GM23248 (cell line): ENCODE measurements at regions not wholly inside any gene's neighbourhood (a gene's known extent, or its start where the extent isn't known, plus 50 kb on each side); places are given as distances from the start of the nearest gene placed in this dataset.

Experiments used
- DNase-seq: peaks from one replicate; pipeline ENCODE4 v3.0.0-alpha.2; 2015
- H2AFZ ChIP-seq: fragments of 200-600 bp; sonication (generic); 2 replicates; pipeline ENCODE4 v1.6.1; 2016; ENCODE audit warnings: antibody characterized with exemption
- H3F3A ChIP-seq: fragments of 200-600 bp; sonication (generic); 2 replicates; pipeline ENCODE4 v1.6.1; 2016; ENCODE audit warnings: mild to moderate bottlenecking, antibody characterized with exemption, mixed run types; ENCODE audit not compliant: insufficient read depth
- H3K27ac ChIP-seq: fragments of 200-600 bp; sonication (generic); 2 replicates; pipeline ENCODE4 v1.5.1; 2016; ENCODE audit warnings: mild to moderate bottlenecking
- H3K27me3 ChIP-seq: fragments of 200-600 bp; sonication (generic); replicated peaks from 2 replicates; pipeline ENCODE4 v1.6.1; 2016; ENCODE audit warnings: mild to moderate bottlenecking; ENCODE audit not compliant: insufficient read depth
- H3K36me3 ChIP-seq: fragments of 200-600 bp; sonication (generic); 2 replicates; pipeline ENCODE4 v1.6.1; 2016; ENCODE audit warnings: low read depth, mild to moderate bottlenecking
- H3K4me1 ChIP-seq: fragments of 200-600 bp; sonication (generic); 2 replicates; pipeline ENCODE4 v1.6.1; 2016; ENCODE audit warnings: mild to moderate bottlenecking; ENCODE audit not compliant: insufficient read depth
- H3K4me2 ChIP-seq: fragments of 200-600 bp; sonication (generic); one replicate; pipeline ENCODE4 v1.6.1; 2016; ENCODE audit warnings: mild to moderate bottlenecking; ENCODE audit not compliant: unreplicated experiment
- H3K4me3 ChIP-seq: fragments of 200-600 bp; sonication (generic); 2 replicates; pipeline ENCODE4 v1.5.1; 2016; ENCODE audit warnings: mild to moderate bottlenecking
- H3K79me2 ChIP-seq: fragments of 200-600 bp; sonication (generic); 2 replicates; pipeline ENCODE4 v1.6.1; 2016; ENCODE audit warnings: mild to moderate bottlenecking; ENCODE audit not compliant: insufficient read depth
- H3K9ac ChIP-seq: fragments of 200-600 bp; sonication (generic); 2 replicates; pipeline ENCODE4 v1.6.1; 2016; ENCODE audit warnings: mild to moderate bottlenecking
- H3K9me2 ChIP-seq: fragments of 200-600 bp; sonication (generic); 2 replicates; pipeline ENCODE4 v1.6.1; 2016; ENCODE audit warnings: mixed run types, mild to moderate bottlenecking, moderate library complexity; ENCODE audit not compliant: insufficient read depth
- H3K9me3 ChIP-seq: fragments of 200-600 bp; sonication (generic); one replicate; pipeline ENCODE4 v1.6.1; 2017; ENCODE audit warnings: low read depth
- H4K20me1 ChIP-seq: fragments of 200-600 bp; sonication (generic); 2 replicates; pipeline ENCODE4 v1.6.0; 2016; ENCODE audit not compliant: insufficient read depth
- EZH2 ChIP-seq: fragments of 200-600 bp; sonication (generic); IDR thresholded peaks from 2 replicates; pipeline ENCODE4 v1.6.1; 2018; ENCODE audit warnings: antibody characterized with exemption, mild to moderate bottlenecking; ENCODE audit not compliant: insufficient read depth, poor library complexity, severe bottlenecking
- EZH2phosphoT487 ChIP-seq: fragments of 200-600 bp; sonication (generic); IDR thresholded peaks from 2 replicates; pipeline ENCODE4 v1.6.1; 2018; ENCODE audit warnings: antibody characterized with exemption, moderate library complexity, mild to moderate bottlenecking, low read depth; ENCODE audit not compliant: insufficient read depth
- WGBS, 2 experiments: methylation state at CpG; one replicate each; pipeline ENCODE4 v1.1.6; 2015 to 2017; ENCODE audit warnings: low lambda C conversion rate in 2 of 2, low coverage in 1 of 2; ENCODE audit errors: missing lambda C conversion rate in 2 of 2; 5-methylcytosine and 5-hydroxymethylcytosine counted together
- in situ Hi-C: fragments of 300-500 bp; cut with MboI; formaldehyde crosslinking; loops from 2 replicates; pipeline ENCODE4 v1.15.0; 2020

- peaks cover 28% of the 10 kb centered on the region for H3K4me1 ChIP-seq
- no peaks in the 10 kb centered on the region for H3K9me3 ChIP-seq
- H3K9ac ChIP-seq, result peak overlapping the region; percentile 75
- H3K4me3 ChIP-seq, result no peak overlapping the region
- H3K36me3 ChIP-seq, result no peaks in the 10 kb centered on the region
- H3K27me3 ChIP-seq, result no peaks in the 10 kb centered on the region
- TF ChIP-seq EZH2 (no peak), EZH2phosphoT487 (no peak)
- in situ Hi-C loops, result no loop called here
- 33 to 37% methylated on average over 2 of the region's 2 CpGs for WGBS, 2 experiments
- peak overlapping the region; percentile 96 for H3K27ac ChIP-seq
- peak overlapping the region; percentile 8; the same call in 1 of the 2 replicates for H2AFZ ChIP-seq
- H3K79me2 ChIP-seq, result no peaks in the 10 kb centered on the region
- no peaks in the 10 kb centered on the region for H3K9me2 ChIP-seq
- DNase-seq, result no peak
- H3F3A ChIP-seq, result peaks cover 21% of the 10 kb centered on the region
- no peaks in the 10 kb centered on the region for H4K20me1 ChIP-seq
- H3K4me2 ChIP-seq, result peak overlapping the region; percentile 75
Observed at GRCh38 chr1:170460414-170461155, 71.4 kb upstream of the GORAB start.

- peak; percentile 75 for DNase-seq
- peak overlapping the region; percentile 75 for H3K9ac ChIP-seq
- peak overlapping the region; percentile 96 for H3K27ac ChIP-seq
- no peaks in the 10 kb centered on the region for H3K27me3 ChIP-seq
- H3K4me1 ChIP-seq, result peaks cover 28% of the 10 kb centered on the region
- in situ Hi-C loops, result no loop called here
- peak overlapping the region; percentile 75 for H3K4me2 ChIP-seq
- no peaks in the 10 kb centered on the region for H3K9me3 ChIP-seq
- H3K36me3 ChIP-seq, result no peaks in the 10 kb centered on the region
- H2AFZ ChIP-seq, result no peak overlapping the region
- H3K9me2 ChIP-seq, result no peaks in the 10 kb centered on the region
- no peaks in the 10 kb centered on the region for H4K20me1 ChIP-seq
- H3K4me3 ChIP-seq, result peak overlapping the region; percentile 3; the same call in 1 of the 2 replicates
- H3K79me2 ChIP-seq, result no peaks in the 10 kb centered on the region
- no peak for TF ChIP-seq EZH2phosphoT487
- no peak for TF ChIP-seq EZH2
- 26 to 35% methylated on average over 1 of the region's 1 CpG for WGBS, 2 experiments
- H3F3A ChIP-seq, result peaks cover 21% of the 10 kb centered on the region
Observed at GRCh38 chr1:170461291-170461747, 70.6 kb upstream of the GORAB start.

GRCh38 chr1:170461762-170462384 is 70.1 kb upstream of the GORAB start:
- peak overlapping the region; percentile 96 for H3K27ac ChIP-seq
- in situ Hi-C loops, result no loop called here
- H3F3A ChIP-seq, result peaks cover 21% of the 10 kb centered on the region
- peak overlapping the region; percentile 3; the same call in 1 of the 2 replicates for H3K4me3 ChIP-seq
- no peaks in the 10 kb centered on the region for H3K79me2 ChIP-seq
- peak overlapping the region; percentile 75 for H3K4me2 ChIP-seq
- H4K20me1 ChIP-seq, result no peaks in the 10 kb centered on the region
- peak; percentile 98 for DNase-seq
- no peak for TF ChIP-seq EZH2phosphoT487
- no peak for TF ChIP-seq EZH2
- no peaks in the 10 kb centered on the region for H3K9me2 ChIP-seq
- H3K4me1 ChIP-seq, result peaks cover 28% of the 10 kb centered on the region
- no peaks in the 10 kb centered on the region for H3K9me3 ChIP-seq
- WGBS, 2 experiments, result 37 to 48% methylated on average over 4 of the region's 4 CpGs
- H3K36me3 ChIP-seq, result no peaks in the 10 kb centered on the region
- peak overlapping the region; percentile 75 for H3K9ac ChIP-seq
- no peaks in the 10 kb centered on the region for H3K27me3 ChIP-seq
- H2AFZ ChIP-seq, result peak overlapping the region; percentile 50; the same call in 1 of the 2 replicates

GRCh38 chr1:170470121-170470520 is 61.8 kb upstream of the GORAB start:
- in situ Hi-C loops, result no loop called here
- Histone ChIP-seq H3K4me2 (no peak overlapping the region), H3F3A (peaks cover 6% of the 10 kb centered on the region; the same call in 1 of the 2 replicates), H3K36me3 (no peaks in the 10 kb centered on the region), H2AFZ (no peak overlapping the region), H3K9ac (no peak overlapping the region), H3K27me3 (no peaks in the 10 kb centered on the region), H4K20me1 (no peaks in the 10 kb centered on the region), H3K4me1 (peaks cover 14% of the 10 kb centered on the region), H3K4me3 (no peak overlapping the region), H3K27ac (no peak overlapping the region), H3K9me3 (no peaks in the 10 kb centered on the region), H3K9me2 (no peaks in the 10 kb centered on the region), H3K79me2 (no peaks in the 10 kb centered on the region)
- WGBS, 2 experiments, result 69 to 81% methylated on average over 1 of the region's 1 CpG
- DNase-seq, result no peak
- TF ChIP-seq EZH2 (no peak), EZH2phosphoT487 (no peak)
